Choroid plexus epithelial cell (primary cell): ENCODE measurements at regions not wholly inside any gene's neighbourhood (a gene's known extent, or its start where the extent isn't known, plus 50 kb on each side); places are given as distances from the start of the nearest gene placed in this dataset.

Experiments
- DNase-seq: peaks from one replicate; pipeline ENCODE4 v3.0.0-alpha.2; 2010; ENCODE audit warnings: low read depth
- H3K4me3 ChIP-seq: 2 replicates; pipeline ENCODE4 v1.5.1; 2011; ENCODE audit warnings: low read depth, mild to moderate bottlenecking, control low read depth, low read length, moderate library complexity
- CTCF ChIP-seq: conservative IDR thresholded peaks from 2 replicates; pipeline ENCODE4 v1.5.1; 2011; ENCODE audit warnings: low read depth, mild to moderate bottlenecking, control low read depth, inconsistent platforms, low read length, moderate library complexity

DNA sequence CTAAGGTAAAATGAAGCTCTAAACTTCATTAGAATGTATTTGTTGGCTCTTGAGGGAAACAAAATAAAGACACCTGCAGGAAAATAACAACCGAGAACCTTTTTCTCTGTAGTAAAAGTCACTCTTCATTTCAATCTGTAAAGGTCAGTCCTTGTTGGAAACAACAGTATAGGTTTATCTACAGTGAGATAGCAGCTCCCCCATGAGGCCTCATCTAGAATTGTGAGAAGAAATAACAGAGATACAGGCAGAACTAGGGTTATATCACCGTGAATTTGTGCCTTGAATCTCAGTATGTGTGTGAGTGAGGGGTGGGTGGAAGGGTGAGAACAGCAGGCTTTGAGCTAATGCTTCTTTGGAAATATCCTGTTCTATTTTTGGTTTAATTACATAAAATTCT lies 107.8 kb upstream of the FMR1 start:
- no peak for TF ChIP-seq CTCF
- H3K4me3 ChIP-seq = no peak overlapping the region
- no peak for DNase-seq

DNA sequence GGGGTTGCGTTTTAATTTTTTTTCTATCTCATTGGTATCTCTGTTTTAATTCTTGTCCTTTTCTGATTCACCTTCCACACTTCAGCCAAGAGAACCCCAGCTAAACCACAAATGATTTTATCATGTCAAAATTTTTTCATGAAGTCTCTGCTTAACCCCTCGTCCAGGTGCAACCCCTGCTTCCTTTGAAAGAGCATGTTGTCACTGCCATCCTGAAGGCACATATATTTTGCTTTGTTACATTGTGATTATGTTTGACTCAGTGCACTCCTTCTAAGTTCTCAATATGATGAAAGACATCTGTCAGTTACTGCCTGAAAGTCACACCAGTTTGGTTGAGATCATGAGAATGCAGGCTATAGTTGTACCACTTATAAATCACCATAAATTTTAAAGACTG lies 99.9 kb upstream of the FMR1 start:
- no peak for TF ChIP-seq CTCF
- no peak for DNase-seq
- H3K4me3 ChIP-seq = no peak overlapping the region

- DNase-seq = no peak
- TF ChIP-seq CTCF = no peak
- no peak overlapping the region for H3K4me3 ChIP-seq
Observed at GRCh38 chrX:147827070-147827469, 84.6 kb upstream of the FMR1 start.

GRCh38 chrX:147828719-147829118 lies 83.0 kb upstream of the FMR1 start:
- no peak for DNase-seq
- no peak for TF ChIP-seq CTCF
- H3K4me3 ChIP-seq = no peak overlapping the region

DNA sequence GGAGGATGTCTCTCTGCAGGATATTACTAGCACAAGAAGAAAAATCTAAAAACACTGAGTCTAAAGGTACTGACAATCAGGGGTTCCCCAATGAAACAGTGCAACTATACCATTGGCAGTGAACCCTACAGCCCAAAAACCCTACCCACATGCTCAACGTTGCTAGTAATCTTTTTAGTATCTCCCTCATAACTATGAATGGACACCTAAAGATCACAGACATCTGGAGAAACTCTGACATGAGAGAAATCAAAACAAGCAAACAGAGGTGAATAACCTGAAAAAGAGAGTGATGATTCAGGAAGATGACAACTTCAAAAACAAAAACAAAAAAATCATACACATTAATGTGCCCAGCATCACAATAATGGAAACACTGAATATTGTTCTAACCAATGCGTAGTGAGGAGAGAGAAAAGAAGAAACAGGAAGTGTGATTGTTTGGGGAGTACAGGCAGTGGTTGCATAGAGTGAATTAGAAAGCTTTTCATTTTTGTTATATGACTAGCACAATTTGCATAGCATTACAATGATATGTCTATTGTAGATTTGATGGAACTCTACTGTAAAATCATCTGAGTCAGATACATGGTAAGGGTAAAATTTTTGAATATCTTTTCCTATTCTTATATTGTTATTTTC lies 78.9 kb upstream of the FMR1 start:
- DNase-seq = no peak
- no peak for TF ChIP-seq CTCF
- no peak overlapping the region for H3K4me3 ChIP-seq

- no peak overlapping the region for H3K4me3 ChIP-seq
- peak; percentile 21 for TF ChIP-seq CTCF
- DNase-seq = peak; percentile 10
Observed at GRCh38 chrX:147838465-147839131, 73.1 kb upstream of the FMR1 start.

GRCh38 chrX:147846676-147847075 lies 65.0 kb upstream of the FMR1 start:
- no peak for DNase-seq
- H3K4me3 ChIP-seq = no peak overlapping the region
- no peak for TF ChIP-seq CTCF
